Middle frontal gyrus (tissue), 1 donor: ENCODE measurements at regions not wholly inside any gene's neighbourhood (a gene's known extent, or its start where the extent isn't known, plus 50 kb on each side); places are given as distances from the start of the nearest gene placed in this dataset.
A peak's percentile ranks its signal among the peaks of the same experiment; 100 is the strongest.
"Not testable (repeated sequence)": the region's sequence is repeated elsewhere in the genome, so short reads cannot be mapped to it uniquely, and the experiment has no call there.

Experiments used
- DNase-seq: peaks from one replicate; pipeline ENCODE4 v3.0.0-alpha.2; 2015; ENCODE audit warnings: low spot score; ENCODE audit errors: extremely low spot score

DNA sequence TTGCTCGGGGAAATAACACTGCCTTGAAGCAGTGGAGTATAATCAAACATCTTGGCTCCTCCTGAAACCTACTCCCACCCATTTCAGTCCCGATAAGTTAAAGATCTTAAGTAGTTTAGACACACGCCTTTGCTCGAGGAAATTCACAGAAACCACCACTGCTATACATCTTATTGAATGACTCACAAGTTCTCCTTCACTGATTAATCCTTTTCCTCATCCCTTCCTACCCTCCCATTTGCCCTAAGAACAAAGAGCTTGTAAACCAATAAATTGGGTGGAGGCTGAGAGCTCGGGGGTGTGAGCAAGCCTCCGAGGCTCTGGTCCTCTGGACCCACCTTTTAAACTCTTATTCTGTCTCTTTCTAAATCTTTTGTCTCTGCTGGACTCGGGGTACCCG is 86.5 kb downstream of the XCL2 start:
- DNase-seq = not testable (repeated sequence)

DNA sequence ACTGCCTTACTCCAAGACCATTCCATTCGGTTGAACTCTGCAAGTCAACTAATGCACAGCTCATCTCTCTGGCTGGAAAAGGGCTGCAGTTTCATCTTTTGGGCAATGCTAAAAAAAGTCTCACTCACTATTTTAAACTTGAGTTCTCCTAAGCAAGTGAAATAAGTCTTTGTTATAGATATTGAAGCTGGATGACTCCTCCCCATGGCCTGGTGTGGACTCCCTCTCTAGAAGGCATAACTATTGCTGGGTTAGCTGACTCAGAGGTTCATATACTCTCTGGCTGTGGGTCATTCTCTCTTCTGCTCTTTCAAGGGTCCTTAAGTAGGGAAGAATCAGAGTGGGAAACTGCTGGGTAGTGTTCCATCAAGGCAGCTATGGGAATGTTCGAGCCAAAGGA is 88.0 kb downstream of the XCL2 start:
- no peak for DNase-seq

GRCh38 chr1:168454211-168454815 is 89.5 kb downstream of the XCL2 start:
- no peak for DNase-seq

- DNase-seq = no peak
Observed at GRCh38 chr1:168453056-168453455, 90.7 kb downstream of the XCL2 start.

DNA sequence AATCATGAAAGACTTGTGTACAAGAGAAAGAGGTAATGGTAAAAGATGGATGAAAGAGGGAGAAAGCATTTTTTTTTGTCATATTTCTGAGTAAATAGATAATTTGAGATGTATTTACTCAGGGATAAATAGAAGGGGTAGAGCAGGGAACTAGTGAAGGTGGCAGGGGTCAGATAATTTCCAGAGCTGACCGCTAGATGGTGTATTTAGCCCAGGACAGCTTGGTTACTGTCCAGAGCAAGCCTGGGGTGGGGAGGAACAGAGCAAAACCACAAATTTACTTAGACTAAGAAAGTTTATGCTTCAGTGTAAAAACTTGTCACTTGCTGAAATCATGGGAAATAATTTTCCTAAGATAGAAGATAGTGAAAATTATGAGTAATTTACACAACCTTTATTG is 91.5 kb downstream of the XCL2 start:
- DNase-seq = no peak

DNA sequence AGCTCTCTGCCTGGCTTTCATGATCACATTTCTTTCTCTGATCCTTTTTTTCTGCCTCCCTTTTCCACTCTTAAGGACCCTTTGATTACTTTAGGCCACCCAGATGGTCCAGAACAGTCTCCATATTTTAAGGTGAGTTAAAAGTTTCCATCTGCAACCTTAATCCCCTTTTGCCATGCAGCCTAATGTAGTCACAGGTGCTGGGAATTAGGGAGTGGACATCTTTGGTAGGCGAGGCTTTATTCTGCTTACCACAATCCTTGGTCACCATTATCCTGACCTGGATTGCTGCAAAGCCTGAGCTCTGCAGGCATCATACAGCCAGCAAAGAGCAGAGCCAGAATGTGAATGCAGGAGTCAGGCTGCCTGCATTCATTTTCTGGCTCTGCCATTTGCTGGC is 95.9 kb downstream of the XCL2 start:
- no peak for DNase-seq

DNA sequence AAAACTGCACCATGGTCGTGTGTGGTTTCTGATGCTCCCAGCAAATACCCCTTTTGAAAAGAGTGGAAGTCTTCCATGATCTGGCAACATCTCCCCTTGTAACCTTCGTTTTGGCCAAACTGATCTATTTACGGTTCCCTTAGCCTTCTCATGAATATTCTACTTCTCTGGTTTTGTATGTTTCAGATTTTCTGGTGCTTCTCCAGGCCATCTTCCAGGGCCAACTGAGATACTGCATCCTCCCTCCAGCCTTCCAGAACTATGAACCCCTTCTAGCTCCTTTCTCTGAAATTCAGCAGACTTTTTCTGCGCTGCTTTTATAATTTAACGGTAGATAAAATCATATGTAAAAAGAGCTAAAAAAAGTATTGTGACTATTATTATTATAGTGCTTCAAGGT is 97.7 kb downstream of the XCL2 start:
- DNase-seq = no peak

DNA sequence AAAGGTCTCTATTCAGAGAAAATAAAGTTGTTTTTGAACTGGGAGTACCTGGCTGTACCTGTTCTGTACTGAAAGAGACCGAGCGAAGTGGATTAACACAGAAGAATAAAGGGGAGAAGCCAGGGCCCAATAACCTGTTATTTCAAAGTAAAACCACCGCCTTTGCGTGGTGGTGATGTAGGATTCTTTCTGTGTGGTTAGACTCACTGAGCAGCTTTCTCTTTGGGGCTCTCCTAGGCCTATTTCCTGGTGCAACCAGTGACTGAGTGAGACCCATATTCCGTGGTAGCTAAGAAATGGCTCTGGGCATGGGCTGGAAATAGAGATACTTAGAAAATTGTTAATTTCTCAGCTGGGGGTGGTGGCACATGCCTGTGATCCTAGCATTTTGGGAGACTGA is 99.9 kb downstream of the XCL2 start:
- no peak for DNase-seq

GRCh38 chr1:168443356-168443755 is 100.4 kb downstream of the XCL2 start:
- DNase-seq = no peak

DNA sequence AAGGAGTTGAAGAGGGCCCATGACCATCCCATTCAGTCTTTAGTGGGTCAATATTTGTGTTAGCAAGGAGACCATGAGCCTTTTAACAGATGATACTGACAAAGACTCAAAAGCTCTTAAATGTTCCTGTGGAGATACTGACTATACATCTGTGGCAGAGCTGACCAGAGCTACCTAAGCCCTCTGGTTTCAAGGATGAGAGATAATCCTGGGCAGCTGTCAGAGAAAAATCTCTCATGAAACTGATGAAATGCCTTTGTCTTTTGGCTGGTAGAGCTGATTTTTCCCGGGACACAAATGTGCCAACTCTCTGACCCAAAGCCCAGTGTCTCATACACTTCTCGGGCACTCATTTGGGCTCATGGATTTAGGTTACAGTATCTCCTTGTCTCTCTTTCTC is 100.9 kb downstream of the XCL2 start:
- no peak for DNase-seq

- no peak for DNase-seq
Observed at GRCh38 chr1:168441745-168442144, 102.1 kb downstream of the XCL2 start.

GRCh38 chr1:168439456-168440375 is 104.1 kb downstream of the XCL2 start:
- peak; percentile 82 for DNase-seq

DNA sequence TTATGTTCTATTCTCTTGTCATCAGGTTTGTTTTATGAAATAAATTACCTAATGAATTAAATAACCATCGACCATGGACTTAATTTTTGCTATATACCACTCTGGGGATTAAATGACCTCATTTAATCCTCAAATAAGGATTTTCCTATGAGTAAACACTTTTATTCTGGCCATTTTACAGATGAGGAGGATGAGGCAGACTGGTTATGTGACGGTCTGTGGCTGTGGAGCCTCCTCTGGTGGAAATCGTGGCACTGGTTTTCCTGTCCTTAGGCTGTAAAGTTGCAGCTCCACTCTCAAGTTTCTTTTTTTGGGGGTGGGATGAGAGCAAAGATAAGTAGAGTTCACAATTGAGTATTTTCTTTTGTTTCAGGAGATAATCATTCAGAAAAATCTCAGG is 105.2 kb downstream of the XCL2 start:
- DNase-seq = no peak

DNA sequence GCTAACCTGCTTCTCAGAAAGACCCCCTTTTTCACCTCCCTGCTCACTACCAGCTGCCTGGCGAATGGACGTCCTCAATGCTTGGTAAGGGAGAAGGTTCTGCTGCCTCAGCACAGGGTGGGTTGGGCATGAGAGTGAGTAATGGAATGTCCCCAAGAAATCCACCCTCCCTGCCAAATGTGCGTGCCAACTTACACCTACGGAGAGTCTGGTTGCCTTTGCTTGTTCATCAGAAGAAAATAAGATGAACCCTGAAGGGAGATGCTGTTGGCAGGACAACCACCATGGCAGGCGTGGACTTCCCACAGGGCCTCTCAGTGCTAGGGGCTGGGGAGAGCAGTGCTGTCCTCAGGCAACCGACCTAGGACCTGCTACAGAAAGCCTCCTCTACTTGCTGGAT is 106.0 kb downstream of the XCL2 start:
- DNase-seq = peak; percentile 66

GRCh38 chr1:168435439-168435838 is 108.4 kb downstream of the XCL2 start:
- no peak for DNase-seq

DNA sequence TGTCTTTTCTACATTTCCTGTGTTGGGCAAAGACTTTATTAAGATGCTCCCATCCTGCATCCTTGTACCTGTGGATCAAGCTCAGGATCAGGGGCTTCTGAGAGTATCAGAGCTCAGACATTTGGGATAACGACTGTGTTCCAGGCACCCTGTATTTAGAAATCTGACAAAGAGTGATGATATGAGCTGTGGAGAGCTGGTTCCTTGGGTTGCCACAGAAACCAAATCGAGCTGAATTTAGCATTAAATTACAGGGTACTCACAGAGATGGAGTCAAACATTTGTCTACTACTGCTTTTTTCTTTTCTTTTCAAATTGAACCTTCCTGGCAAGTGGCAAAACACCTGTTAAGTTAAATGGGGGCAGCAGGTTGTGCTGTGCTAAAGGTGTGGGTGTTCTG is 110.6 kb downstream of the XCL2 start:
- DNase-seq = no peak

DNA sequence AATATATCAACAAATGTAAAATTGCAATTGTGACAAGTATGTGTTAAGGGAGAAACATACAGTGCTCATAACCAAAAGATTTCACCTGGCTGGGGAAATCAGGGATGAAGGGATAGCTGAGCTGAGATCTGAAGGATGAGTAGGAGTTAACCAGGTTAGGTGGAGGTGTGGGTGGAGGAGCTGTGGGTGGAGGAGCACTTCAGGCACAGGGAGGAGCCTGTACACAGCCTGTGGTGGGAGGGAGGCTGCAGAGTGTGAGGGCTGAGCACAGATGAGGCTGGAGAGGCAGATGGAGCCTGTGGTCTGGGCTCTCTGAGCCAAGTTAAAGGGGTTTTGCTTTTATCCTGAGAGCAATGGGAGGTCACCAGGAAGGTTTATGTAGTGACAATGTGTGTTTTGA is 111.9 kb downstream of the XCL2 start:
- no peak for DNase-seq

DNA sequence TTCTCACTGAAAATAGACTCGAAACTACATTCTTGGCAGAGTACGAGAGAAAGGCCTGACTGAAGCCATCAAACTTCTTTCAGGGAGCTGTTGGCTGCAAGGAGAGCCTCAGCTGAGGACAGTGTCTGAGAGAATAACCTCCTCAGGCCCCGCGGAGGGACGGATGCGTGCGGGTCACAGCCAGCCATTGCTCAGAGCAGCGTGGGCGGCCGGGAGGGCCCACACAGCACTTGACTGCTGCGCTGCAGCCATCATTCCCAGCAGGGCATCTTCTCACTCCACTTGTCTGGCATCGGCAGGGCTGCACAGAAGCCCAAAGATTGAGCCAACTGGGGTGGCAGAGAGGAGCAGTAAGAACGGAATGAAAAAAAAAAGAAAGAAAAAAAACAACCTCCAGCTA is 113.5 kb downstream of the XCL2 start:
- no peak for DNase-seq

DNA sequence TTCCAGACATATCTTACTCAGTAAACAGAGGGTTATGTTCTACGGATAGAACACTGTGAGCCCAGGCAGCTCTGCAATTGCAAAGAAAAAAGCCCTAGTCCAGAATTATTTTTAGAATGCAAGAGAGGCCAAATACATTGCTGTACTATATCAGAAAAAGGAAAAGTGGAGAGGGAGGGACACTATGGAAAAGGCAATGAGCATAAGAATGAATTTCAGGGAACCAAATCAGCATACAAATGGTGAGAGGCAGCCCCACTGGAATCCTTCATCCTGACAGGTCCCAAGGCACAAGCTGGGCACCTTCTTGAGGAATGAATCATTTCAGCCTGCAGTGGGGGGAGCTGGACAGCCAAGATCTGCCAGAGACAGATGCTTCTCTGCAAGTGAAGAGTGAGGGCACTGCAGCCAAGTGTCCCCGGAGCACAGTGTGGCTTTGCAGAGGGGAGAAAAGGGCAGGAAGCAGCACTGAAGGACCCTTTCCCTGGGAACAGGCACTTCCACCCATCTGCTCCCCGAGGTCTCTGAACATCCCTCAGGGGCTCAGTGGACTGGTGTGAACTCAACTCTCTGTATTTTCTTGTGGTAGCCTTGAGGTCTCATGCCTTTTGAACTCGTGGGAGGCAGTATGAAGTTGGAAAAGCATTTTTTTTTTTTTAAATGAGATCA is 115.6 kb downstream of the XCL2 start:
- DNase-seq = peak; percentile 28

- DNase-seq = no peak
Observed at GRCh38 chr1:168427051-168427450, 116.7 kb downstream of the XCL2 start.

DNA sequence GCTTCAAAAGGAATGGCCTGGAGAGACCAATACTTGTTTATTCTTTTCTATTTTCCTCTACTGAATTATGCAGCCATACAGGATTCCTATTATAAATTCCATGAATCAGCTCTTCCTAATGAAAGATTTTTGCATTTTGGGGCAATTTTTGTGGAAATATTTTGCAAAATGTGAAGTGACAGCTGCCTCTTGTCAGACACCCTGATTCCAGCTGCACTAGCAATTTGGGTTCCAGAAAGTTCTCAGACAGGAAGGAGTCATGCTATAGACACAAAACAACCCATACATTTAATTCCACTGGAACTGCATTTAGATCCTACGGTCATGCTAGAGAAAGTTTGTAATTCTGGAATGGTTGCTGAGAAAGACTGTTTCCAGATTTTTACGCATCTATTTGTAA is 119.5 kb downstream of the XCL2 start:
- no peak for DNase-seq

- no peak for DNase-seq
Observed at GRCh38 chr1:168422203-168422847, 121.5 kb downstream of the XCL2 start.
